Keratinocyte (primary cell): ENCODE measurements at regions not wholly inside any gene's neighbourhood (a gene's known extent, or its start where the extent isn't known, plus 50 kb on each side); places are given as distances from the start of the nearest gene placed in this dataset.

Source experiments
- DNase-seq: peaks from one replicate; pipeline ENCODE4 v3.0.0-alpha.2; 2011; ENCODE audit warnings: low read depth, missing footprints, low spot score
- FAIRE-seq: peaks from 2 replicates; lab custom pipeline; 2011; peaks lifted over from hg19 to GRCh38; lab: Jason Lieb, UNC
- H2AFZ ChIP-seq: 2 replicates; pipeline ENCODE4 v1.6.0; 2012; ENCODE audit warnings: low read length, control low read depth, inconsistent platforms; ENCODE audit not compliant: control insufficient read depth
- H3K27ac ChIP-seq: 2 replicates; pipeline ENCODE4 v1.5.1; 2011; ENCODE audit warnings: low read length; ENCODE audit not compliant: control insufficient read depth, insufficient read depth
- H3K27me3 ChIP-seq: 3 replicates; pipeline ENCODE4 v1.6.0; 2011; ENCODE audit warnings: low read length; ENCODE audit not compliant: control insufficient read depth, insufficient read depth; ENCODE audit errors: extremely low read depth
- H3K36me3 ChIP-seq, 2 experiments: 2 replicates in 1 of 2; 3 replicates in 1 of 2; pipeline ENCODE4 v1.5.1; 2011; ENCODE audit warnings: low read length in 2 of 2, mild to moderate bottlenecking in 1 of 2; ENCODE audit not compliant: control insufficient read depth in 2 of 2, insufficient read depth in 2 of 2; ENCODE audit errors: extremely low read depth in 1 of 2
- H3K4me1 ChIP-seq: 3 replicates; pipeline ENCODE4 v1.5.1; 2011; ENCODE audit warnings: low read length; ENCODE audit not compliant: control insufficient read depth, insufficient read depth; ENCODE audit errors: extremely low read depth
- H3K4me2 ChIP-seq: 3 replicates; pipeline ENCODE4 v1.6.0; 2011; ENCODE audit warnings: low read depth, low read length; ENCODE audit not compliant: control insufficient read depth, insufficient read depth; ENCODE audit errors: extremely low read depth
- H3K4me3 ChIP-seq, 3 experiments: fragments of 200-600 bp in 1 of 3; sonication (generic) in 1 of 3; 2 replicates in 2 of 3; 3 replicates in 1 of 3; pipeline ENCODE4 v1.5.1; 2011 to 2016; ENCODE audit warnings: low read length in 3 of 3, mild to moderate bottlenecking in 3 of 3, control low read depth in 2 of 3, inconsistent platforms in 1 of 3, low read depth in 1 of 3, mixed read lengths in 1 of 3, mixed run types in 1 of 3, moderate library complexity in 1 of 3; ENCODE audit not compliant: control insufficient read depth in 2 of 3, insufficient read depth in 2 of 3; ENCODE audit errors: extremely low read depth in 1 of 3
- H3K79me2 ChIP-seq: 2 replicates; pipeline ENCODE4 v1.6.0; 2012; ENCODE audit warnings: low read length; ENCODE audit not compliant: control insufficient read depth, insufficient read depth
- H3K9ac ChIP-seq: 3 replicates; pipeline ENCODE4 v1.6.0; 2011; ENCODE audit warnings: low read length; ENCODE audit not compliant: control insufficient read depth, insufficient read depth; ENCODE audit errors: extremely low read depth
- H3K9me1 ChIP-seq: 3 replicates; pipeline ENCODE4 v1.6.0; 2011; ENCODE audit warnings: low read length; ENCODE audit not compliant: control insufficient read depth, insufficient read depth; ENCODE audit errors: extremely low read depth
- H3K9me3 ChIP-seq: 2 replicates; pipeline ENCODE4 v1.5.1; 2012; ENCODE audit warnings: low read depth, low read length; ENCODE audit not compliant: control insufficient read depth
- H4K20me1 ChIP-seq: 3 replicates; pipeline ENCODE4 v1.6.0; 2011; ENCODE audit warnings: low read length; ENCODE audit not compliant: control insufficient read depth, insufficient read depth; ENCODE audit errors: extremely low read depth
- EZH2 ChIP-seq: IDR thresholded peaks from one replicate; pipeline ENCODE4 v1.6.1; 2012; ENCODE audit warnings: inconsistent platforms, mild to moderate bottlenecking, low read length, moderate library complexity
- dilution Hi-C: fragments of 300-500 bp; cut with MboI; formaldehyde crosslinking; loops from one replicate; pipeline ENCODE4 v1.7.0; 2020; ENCODE audit warnings: low sequenced_read_pairs; ENCODE audit not compliant: extremely low pct_ligation_motif_present
- TF ChIP-seq, protein P1 (sequence below), 3 experiments: IDR thresholded peaks in 1 of 3; conservative IDR thresholded peaks in 1 of 3; optimal IDR thresholded peaks in 1 of 3; 2 replicates in 2 of 3; 3 replicates in 1 of 3; pipeline versions ENCODE3 to v1.5.1; 2011; ENCODE audit warnings: low read length in 3 of 3, mild to moderate bottlenecking in 3 of 3, moderate library complexity in 2 of 3, control low read depth in 1 of 3, inconsistent platforms in 1 of 3; ENCODE audit not compliant: insufficient read depth in 2 of 3; ENCODE audit errors: extremely low read depth in 1 of 3

DNA sequence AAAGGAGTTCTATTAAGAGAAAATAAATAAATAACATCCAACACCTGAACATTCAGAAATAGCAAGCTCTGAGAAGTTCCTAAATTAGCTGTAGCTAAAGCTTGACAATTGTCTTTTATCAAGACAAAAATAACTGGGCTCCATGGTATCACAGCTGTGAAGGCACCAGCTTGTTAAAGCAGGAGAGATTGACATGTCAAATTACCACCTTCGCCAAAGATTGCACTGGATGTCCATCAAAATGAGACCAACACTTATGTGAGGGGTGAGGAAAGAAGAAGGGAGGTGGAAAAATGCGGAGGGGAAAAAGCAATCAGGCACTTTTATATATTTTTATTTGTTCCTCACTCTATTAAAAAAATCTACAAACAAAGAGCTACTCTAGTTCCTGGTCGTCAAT lies 1827.5 kb upstream of the RAG2 start:
- no peaks in the 10 kb centered on the region for H3K4me1 ChIP-seq
- no peak overlapping the region for H3K4me3 ChIP-seq
- H3K9ac ChIP-seq: no peak overlapping the region
- no peaks in the 10 kb centered on the region for H3K9me3 ChIP-seq
- FAIRE-seq: no peak
- no peaks in the 10 kb centered on the region for H3K36me3 ChIP-seq
- no peak overlapping the region for H3K4me2 ChIP-seq
- H4K20me1 ChIP-seq: no peaks in the 10 kb centered on the region
- H3K27me3 ChIP-seq: no peaks in the 10 kb centered on the region
- no peaks in the 10 kb centered on the region for H3K9me1 ChIP-seq
- H2AFZ ChIP-seq: no peak overlapping the region
- DNase-seq: no peak
- H3K27ac ChIP-seq: no peak overlapping the region
- TF ChIP-seq, protein P1, sequence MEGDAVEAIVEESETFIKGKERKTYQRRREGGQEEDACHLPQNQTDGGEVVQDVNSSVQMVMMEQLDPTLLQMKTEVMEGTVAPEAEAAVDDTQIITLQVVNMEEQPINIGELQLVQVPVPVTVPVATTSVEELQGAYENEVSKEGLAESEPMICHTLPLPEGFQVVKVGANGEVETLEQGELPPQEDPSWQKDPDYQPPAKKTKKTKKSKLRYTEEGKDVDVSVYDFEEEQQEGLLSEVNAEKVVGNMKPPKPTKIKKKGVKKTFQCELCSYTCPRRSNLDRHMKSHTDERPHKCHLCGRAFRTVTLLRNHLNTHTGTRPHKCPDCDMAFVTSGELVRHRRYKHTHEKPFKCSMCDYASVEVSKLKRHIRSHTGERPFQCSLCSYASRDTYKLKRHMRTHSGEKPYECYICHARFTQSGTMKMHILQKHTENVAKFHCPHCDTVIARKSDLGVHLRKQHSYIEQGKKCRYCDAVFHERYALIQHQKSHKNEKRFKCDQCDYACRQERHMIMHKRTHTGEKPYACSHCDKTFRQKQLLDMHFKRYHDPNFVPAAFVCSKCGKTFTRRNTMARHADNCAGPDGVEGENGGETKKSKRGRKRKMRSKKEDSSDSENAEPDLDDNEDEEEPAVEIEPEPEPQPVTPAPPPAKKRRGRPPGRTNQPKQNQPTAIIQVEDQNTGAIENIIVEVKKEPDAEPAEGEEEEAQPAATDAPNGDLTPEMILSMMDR (optimal IDR thresholded peaks at IDR 0.05 in 1 of 3, IDR thresholded peaks at IDR 0.05 in 1 of 3, conservative IDR thresholded peaks at IDR 0.05 in 1 of 3; ENCODE audit: extremely low read depth in 1 of 3, insufficient read depth in 2 of 3, low read length in 3 of 3): no peak
- no peak for TF ChIP-seq EZH2
- no peaks in the 10 kb centered on the region for H3K79me2 ChIP-seq
- dilution Hi-C loops: no loop called here

DNA sequence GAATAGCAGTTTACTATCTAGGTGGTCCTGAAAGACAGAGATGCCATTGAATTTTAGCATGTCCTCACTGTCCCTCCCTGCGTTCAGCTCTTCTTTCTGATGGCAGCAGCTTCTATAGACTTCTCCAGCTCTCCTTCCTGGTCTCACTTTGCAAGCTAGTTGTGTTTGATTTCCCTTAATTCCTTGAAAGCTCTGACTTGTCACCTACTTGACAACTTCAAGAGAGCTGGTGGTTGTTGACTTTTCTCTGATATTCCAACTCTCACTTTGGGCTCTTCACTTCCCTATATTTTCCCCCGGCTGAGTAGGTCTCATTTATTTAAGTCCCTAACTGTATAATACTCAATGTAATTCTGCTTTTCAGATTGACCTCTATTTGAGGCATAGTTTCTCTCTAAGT lies 1825.0 kb upstream of the RAG2 start:
- H3K4me1 ChIP-seq: no peaks in the 10 kb centered on the region
- H3K4me3 ChIP-seq: no peak overlapping the region
- H3K4me2 ChIP-seq: no peak overlapping the region
- H3K79me2 ChIP-seq: no peaks in the 10 kb centered on the region
- no peak overlapping the region for H3K27ac ChIP-seq
- no peaks in the 10 kb centered on the region for H3K36me3 ChIP-seq
- no peak overlapping the region for H2AFZ ChIP-seq
- no peaks in the 10 kb centered on the region for H3K9me3 ChIP-seq
- no peaks in the 10 kb centered on the region for H3K9me1 ChIP-seq
- DNase-seq (no peak), FAIRE-seq (no peak)
- dilution Hi-C loops: no loop called here
- H3K9ac ChIP-seq: no peak overlapping the region
- no peaks in the 10 kb centered on the region for H4K20me1 ChIP-seq
- H3K27me3 ChIP-seq: no peaks in the 10 kb centered on the region
- TF ChIP-seq, protein P1 (optimal IDR thresholded peaks at IDR 0.05 in 1 of 3, IDR thresholded peaks at IDR 0.05 in 1 of 3, conservative IDR thresholded peaks at IDR 0.05 in 1 of 3; ENCODE audit: extremely low read depth in 1 of 3, insufficient read depth in 2 of 3, low read length in 3 of 3): no peak
- no peak for TF ChIP-seq EZH2
